ENCODE measurements at regions not wholly inside any gene's neighbourhood (a gene's known extent, or its start where the extent isn't known, plus 50 kb on each side); places are given as distances from the start of the nearest gene placed in this dataset.

DNA sequence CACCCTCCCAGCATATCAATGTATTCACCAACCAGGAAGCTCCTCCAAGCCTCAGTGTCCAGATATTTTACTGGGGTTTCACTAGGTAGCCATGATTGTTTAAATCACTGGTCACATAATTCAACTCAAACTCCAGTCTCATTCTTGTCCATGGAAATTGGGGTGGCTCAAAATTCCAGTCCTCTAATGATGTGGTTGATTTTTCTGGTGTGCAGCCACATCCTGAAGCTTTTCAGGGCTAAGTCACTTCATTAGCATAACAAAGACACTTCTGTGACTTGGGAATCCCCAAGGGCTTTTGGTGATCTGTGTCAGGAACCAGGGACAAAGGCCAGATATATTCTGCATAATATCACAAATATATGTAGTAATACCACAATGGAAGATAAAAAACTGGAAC lies 786.9 kb upstream of the IGFBP3 start:
- DNase-seq, result no peak

DNA sequence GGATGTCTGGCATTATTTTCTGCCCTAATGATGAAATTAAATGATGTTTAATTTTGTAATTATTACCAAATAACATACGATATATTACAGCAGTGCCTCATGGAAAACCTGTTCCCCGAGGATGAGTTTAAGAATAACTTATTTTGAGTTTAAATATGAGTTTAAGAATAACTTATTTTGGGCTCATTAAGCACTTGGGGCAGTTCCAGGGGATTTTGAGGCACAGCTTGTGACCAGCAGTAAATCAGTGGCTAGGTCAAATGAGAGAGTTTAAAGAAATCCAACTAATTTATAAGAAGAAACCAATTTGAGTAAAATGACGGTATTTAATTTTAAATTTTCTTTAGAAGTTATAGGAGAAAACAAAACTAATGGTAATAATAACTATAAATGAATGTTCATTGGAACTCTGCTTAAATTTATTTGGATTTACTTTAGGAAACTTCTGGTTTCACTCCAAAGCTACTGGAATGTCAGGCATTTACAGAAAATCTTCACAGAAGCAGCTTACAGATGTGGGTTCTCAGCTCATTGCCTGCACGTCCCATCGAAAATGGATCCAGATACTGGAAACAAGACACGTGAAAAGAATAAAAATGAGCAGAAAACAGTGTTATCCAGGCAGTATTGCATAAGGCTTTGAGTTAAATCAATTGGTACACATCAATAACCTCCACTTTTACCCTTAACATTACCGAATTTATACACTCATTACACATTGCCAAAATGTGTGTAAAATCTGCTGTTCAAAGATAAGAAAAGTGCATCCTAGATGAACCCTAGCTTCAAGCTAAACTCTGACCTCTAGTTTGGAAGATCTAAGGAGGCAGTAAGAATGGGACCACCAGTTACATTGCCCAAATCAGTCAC lies 784.5 kb upstream of the IGFBP3 start:
- no peak for DNase-seq

DNA sequence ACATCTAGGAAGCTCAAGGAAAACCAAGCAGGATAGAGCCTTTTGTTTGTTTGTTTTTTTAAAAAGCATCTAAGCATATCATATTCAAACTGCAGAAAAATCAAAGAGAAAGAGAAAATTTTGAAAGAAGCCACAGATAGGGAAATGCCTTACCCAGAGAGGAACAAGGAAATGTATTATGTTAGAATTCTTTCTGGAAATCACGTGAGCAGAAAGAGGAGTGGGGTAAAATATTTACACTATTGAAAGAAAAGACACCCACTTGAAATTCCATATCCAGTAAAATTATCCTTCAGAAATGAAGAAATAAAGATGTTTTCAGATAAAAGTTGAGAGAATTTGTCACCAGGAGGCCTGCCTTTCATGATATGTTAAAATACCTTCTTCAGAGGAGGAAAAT lies 775.7 kb upstream of the IGFBP3 start:
- DNase-seq, result no peak

DNA sequence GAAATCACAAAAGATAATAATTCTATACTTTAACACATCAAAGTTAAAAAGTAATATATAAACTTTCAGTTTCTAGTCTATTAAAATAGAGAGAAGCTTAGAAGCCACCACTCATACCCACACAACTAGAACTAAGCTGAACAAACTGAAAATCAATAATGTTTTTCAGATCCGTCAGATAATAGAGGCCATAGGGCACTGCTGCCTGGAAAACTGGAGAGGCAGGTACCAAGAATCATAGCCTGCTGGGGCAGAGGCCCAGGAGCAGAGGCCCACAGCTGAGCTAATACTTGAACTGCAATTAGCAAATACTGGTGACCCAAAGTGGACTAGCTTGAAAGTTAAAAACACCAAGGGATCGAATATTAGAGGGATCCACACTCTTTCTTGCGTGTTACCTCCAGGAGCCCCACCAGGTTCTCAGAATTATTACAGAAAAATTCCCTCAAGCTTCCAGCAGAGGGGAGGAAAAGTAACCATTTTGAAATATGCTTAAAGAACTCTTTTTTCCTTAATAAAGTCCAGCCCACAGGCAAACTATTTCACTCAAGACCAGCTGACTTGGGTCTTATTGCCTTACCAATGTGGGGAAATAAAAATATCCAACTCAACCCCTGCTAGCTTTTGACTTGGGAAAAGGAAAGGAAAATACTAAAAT lies 774.1 kb upstream of the IGFBP3 start:
- no peak for DNase-seq

DNA sequence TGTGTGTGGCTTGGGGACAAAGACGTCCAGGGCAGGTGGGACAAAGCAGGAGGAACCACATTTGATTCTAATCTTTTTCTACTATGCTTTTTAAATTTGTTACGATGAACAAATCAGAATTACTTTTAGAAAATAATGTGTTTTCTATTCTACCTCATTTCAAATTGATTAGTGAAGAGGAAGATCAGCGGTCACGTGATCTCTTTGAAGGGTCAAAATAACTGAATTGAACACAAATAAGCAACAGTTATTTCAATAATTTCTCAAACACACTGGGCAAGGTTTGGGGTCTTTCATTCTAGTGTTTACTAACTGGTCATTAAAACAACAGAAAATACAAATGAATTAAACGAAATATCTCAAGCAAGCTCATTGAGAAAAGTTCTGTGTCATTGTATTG lies 773.0 kb upstream of the IGFBP3 start:
- DNase-seq, result no peak

DNA sequence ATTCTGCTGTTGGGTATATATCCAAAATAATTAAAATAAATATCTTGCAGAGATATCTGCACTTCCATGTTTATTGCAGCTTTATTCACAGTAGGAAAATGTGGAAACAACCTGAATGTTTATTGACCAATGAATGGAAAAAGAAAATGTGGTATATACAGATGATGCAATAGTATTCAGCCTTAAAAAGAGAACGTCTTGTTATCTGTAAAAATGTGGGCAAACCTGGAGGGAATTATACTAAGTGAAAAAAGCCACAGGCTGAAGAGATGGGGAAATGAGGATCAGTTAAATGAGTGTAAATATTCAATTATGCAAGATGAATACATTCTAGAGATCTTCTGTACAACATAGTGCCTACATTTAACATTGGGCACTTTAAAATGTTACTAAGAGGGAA lies 766.1 kb upstream of the IGFBP3 start:
- DNase-seq, result no peak

DNA sequence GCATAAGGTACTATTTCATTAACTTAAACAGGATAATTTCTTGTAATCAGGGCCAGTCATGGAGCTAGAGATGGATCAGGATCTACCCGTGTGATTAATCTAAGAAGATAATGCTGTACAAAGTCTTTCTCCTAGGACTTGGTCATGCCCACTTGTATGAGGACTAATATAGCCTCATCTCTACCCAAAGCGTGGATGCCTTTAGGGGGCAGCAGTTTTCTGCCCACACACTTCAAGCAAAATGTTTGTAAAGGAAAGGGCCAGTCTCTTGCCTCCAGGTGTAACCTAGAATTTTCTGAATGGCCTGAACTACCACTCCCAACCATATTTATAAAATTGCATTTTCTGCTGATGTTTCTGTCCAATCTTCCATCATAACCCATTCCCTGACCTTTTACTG lies 764.0 kb upstream of the IGFBP3 start:
- no peak for DNase-seq

DNA sequence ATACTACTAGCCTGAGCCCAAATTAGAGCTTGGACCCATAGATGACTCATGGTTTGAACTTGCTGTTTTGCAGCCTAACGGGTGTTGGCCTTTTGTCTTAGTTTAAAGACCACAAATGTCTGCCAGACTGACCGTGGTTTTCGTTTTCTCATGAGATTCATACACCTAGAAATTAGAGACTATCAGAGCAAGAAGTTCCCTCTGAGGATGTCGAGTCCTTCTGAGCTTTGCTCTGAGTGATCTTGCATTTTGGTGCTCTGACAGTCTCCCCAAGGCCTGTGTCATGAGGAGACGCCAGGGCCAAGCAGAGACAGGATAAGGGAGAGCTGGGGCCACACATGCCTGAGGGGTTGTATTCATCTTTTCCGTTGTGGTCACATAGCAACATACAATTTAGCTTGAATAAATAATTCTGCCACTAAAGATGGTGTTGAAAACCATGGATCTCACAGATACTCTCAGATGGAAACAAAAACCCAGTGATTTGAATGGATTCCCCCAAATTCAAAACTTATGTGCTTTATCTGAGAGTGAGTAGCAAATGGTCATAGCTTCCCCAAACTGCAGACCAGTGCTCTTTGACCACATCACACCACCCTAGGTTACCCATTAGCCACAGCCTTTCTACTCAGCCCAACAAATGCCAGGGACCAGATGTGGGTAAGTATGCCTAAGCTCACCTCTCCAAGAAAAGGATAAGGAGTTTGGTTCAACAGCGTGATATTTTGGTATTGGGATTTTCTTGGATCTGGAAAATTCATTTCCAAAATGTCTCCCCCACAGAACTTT lies 762.0 kb upstream of the IGFBP3 start:
- no peak for DNase-seq

DNA sequence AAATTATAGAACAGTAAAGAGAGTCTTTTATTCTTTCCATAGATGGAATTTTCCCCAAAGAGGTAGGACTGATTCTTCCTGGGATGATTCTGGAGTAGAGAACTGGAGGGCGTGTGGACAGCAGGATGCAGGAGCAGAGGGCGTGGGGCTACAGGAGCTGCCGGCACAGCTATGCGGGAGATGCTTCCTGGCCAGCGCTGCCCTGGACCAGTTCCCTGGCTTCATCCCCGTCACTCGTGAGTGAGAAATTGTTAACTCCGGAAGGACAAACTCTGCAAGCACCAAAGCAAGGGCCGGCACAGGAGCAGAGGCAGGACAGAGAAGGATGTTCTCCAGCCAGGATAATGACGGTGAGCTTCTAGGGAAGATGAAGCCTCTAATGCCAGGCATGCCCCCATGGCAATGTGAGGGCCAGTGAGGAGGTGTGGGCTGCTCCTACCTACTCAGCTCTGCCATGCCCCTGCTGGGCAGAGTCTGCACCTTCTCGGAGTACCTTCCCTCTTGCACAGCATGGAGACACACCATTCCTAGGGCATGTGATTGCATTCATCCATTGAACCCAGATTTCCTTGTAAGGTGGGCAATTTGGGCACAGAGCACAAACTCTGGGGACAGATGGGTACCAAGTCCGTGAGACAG lies 760.9 kb upstream of the IGFBP3 start:
- no peak for DNase-seq

DNA sequence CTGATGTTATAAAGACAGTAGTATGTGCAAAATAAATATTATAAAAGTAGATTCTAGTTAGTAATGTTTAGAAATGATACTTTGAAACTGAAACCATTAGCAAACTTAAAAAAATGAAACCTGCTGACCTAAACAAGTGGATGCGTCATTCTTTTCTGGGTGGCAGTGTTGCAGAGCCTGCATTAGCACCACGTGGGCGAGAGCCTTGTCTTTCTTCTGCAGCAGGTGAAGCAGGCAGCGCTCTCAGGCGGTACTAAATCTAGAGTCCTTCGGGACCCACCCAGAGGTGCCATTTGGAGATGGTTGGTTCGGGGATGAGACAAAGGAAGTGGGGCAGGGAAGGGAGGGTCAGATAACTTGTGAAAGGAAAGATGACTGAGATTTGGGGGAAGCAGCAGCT lies 759.1 kb upstream of the IGFBP3 start:
- DNase-seq, result no peak

DNA sequence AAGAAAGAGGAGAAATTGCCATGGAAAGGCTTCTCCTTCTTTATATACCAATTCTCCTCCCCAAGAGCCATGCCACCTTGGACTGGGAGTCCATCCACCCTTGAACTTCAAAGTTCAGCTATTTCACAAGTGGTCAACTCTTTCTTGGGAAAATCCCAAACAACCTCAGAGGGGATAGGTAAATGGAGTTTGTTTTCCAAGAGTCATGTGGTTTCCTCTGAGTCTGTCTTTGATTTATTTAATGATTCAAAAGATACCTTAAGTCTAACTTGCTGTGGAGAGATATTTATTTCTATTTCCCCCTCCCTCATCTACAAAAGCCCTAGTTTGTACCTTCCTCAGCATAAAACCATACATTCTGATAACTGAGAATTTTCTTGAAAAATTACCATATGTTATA lies 758.6 kb upstream of the IGFBP3 start:
- DNase-seq, result no peak

DNA sequence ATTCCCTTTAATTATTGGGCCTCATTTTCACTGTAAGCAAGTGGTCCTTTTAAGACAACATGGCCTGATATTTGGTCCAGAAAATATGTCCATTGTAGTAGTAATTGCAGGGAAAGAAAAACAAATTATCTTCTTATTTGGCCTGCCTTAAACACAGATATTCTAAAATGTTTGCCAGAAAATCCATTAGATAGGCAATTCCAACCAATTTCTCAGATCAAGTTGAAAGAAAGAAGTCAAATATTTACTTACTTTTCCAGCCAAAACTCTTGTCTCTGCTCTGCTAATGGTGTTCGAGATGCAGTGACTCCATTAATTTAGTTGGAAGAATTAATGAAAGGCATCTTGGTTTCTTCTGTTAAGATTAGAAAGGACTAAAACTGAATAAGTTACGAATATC lies 757.3 kb upstream of the IGFBP3 start:
- no peak for DNase-seq

DNA sequence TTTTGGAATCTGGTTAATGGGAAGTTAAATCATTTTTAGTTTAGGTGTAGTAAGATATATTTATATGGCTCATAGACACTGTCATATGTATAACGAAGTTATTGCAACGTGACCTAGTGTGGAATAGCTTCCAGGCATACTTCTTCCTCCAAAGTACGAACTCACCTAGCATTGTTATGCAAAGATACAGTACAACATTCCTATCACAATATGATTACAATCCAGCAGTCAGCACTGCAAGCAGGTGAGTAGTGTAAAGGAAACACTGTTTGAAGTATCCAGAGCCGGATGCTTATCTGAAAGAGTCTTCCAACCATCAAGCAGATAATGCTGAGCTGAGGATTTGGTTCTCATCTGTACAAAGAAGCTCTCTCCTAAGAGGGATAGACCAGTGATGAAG lies 754.4 kb upstream of the IGFBP3 start:
- DNase-seq, result no peak

DNA sequence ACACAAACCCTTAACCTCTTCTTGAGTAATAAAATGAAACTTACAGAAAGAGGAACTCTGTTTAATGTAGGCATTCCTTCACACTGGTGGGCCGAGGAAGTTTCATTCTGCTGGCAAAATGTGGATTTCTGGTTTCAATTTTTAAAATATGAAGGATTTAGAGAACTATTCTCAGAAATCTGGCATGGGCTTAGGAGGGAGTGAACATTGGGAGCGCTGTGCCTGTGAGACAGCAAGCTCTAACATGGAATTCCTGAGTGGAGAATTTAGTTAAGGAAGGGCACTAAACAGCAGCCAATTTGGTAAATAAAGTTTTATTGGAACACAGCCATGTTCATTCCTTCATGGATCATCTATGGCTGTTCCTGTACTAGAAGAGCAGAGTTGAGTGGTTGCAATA lies 751.8 kb upstream of the IGFBP3 start:
- no peak for DNase-seq

DNA sequence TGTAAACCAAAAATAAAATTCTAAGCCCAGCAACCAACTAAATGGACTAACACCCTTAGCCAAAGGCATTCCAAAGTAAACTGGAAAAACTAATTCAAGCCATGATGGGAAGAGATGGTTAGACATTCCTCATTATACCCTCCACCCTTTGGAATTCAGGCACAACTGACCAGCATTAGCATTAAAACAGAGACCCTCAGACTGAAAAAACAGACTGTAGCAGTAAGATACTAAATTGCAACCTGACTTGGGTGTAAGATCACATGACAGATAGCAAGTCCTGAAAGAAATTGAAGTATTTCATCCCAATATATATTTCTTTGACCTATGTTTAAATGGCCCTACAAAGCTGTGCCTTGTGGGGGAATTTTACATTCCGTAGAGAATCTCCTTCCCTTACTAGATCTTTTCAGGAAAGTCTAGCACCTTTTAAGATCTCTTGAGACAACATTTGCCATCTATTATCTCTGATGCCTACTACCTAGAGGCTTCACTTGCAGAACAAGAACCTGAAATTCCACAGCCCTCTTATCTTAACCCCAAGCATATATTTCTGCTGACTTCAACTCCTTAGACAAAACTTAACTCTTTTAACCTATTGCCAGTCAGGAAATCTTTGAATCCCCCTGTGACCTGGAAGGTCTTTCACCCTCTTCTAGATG lies 750.2 kb upstream of the IGFBP3 start:
- no peak for DNase-seq

DNA sequence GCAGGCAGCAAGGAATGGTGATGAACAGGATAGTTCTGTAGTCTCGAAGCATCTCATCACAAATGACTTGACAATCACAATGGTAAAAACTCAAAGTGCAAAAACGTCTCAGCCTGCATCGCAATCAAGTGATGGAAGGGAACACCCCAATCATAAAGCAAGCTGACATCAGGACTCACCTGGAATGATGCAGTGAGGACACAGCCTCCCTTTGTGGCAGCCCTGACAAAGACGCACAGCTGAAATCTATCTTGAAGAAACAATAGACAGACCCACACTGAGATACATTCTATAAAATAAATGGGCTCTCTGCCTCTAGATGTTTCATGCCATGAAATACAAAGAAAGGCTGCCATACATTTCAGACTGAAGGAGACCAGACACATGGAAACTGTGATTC lies 748.0 kb upstream of the IGFBP3 start:
- no peak for DNase-seq

DNA sequence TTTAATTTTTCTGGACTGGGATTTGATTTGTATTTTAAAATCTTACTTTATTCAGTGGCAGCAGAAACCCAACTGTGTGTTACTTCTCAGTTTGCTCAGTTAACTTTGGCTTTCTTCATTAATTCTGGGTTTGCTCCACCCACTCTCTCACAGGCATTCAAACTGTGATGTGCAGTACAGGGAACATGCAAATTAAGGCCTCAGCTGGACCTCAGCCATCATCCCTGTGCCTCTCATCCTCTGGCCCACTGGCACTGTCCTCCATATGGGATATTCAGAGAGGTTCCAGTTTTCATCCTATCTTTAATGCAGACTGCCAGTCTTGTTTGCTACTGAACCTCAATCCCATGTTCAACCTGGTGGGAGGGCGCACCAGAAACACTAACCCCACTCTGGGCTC lies 743.4 kb upstream of the IGFBP3 start:
- no peak for DNase-seq

DNA sequence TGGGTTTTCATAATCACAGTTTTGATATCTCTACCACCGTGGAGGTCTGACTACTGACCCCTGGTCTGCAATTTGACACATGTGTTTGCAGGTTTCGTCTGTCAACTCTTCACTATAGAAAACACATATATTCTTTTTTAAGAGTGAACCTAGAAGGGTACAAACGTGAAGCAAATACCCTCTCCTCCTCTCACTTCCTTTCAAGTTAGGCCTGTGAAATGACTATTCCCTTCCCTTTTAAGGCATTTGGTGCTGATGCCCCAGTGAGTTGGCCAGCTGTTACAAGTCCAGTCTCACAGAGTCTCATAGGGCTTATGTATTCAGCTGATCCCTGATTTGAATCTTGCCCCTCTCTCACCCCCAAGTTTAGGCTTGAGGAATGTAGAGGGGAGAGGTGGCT lies 742.0 kb upstream of the IGFBP3 start:
- no peak for DNase-seq

DNA sequence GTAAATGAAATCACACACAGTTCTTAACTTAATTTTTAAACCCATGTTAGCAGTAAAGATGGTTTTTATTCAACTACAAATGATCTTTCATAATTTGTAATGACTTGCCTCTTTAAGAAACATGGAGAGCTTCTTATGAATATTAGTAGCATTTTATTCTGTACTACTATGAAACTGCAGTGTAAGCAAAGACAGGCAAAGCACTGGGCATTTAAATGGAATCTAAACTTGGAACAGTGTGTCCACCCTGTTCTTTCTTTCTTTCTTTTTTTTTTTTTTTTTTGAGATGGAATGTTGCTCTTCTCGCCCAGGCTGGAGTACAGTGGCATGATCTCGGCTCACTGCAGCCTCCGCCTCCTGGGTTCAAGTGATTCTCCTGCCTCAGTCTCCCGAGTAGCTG lies 740.4 kb upstream of the IGFBP3 start:
- no peak for DNase-seq

DNA sequence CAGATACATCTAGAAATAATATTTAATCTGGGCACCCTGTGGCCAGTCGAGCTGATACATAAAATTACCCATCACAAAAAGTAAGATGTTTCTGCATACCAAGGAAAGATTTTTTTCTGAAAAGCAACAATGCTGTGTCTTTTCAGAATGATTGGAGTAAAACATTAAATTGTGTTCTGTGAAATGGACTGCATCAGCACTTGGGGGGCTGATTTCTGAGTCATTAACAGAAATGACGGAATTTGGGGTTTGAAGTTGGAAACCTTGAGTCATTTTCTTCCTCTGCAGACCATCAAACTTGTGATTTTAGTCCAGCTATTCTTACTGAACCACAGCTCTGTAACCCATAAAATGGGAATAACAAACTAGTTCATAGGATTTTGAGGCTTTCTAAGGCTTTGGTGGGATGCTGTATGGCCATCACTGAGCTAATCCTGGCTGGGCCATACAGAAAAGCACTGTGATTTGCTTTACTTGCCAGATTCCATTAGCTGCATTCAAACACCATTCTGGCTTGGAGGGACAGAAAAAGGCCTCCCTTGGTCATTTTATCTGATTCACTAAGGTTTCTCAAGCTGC lies 739.4 kb upstream of the IGFBP3 start:
- no peak for DNase-seq

DNA sequence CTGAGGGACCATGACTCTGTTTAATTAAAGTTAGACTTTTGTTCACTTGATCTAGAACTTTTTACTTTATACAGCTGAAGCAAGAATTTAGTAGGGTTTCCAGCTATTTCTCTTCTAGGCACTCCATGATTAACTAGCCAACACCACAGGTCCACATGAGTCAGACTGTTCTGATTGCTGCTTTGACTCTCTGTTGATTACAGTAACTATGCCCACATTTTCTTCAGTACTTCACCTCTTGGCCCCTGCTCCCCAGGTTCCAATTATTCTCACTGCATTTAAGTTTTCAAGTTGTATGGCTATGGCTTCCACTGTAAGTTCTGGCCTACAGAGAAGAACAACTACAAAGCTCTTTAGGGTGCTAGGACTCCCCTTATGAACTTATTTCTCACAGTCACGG lies 737.2 kb upstream of the IGFBP3 start:
- DNase-seq, result no peak

All from NCI-H1417 treated with DMSO at 0.1 percent for 48 hours (cell line).